PFSK-1 (cell line): ENCODE measurements at regions not wholly inside any gene's neighbourhood (a gene's known extent, or its start where the extent isn't known, plus 50 kb on each side); places are given as distances from the start of the nearest gene placed in this dataset.

Experiments used
- FOXP2 ChIP-seq: optimal IDR thresholded peaks from 2 replicates; pipeline ENCODE3; 2011; ENCODE audit warnings: borderline replicate concordance, control low read depth, inconsistent platforms; ENCODE audit not compliant: insufficient read depth; ENCODE audit errors: extremely low read length, extremely low read depth
- POLR2AphosphoS5 ChIP-seq: IDR thresholded peaks from 2 replicates; pipeline ENCODE4 v1.6.1; 2012; ENCODE audit warnings: low read depth, mild to moderate bottlenecking, control low read depth, low read length, moderate library complexity
- REST ChIP-seq, 2 experiments: IDR thresholded peaks; 2 replicates each; pipeline versions ENCODE4 v1.6.1 to v1.8.0; 2011 to 2012; ENCODE audit warnings: low read depth in 2 of 2, low read length in 2 of 2, control low read depth in 1 of 2, inconsistent platforms in 1 of 2, mild to moderate bottlenecking in 1 of 2, moderate library complexity in 1 of 2; ENCODE audit not compliant: insufficient read depth in 1 of 2
- SIN3A ChIP-seq: IDR thresholded peaks from 2 replicates; pipeline ENCODE4 v1.6.1; 2012; ENCODE audit warnings: mild to moderate bottlenecking, low read length, moderate library complexity, borderline replicate concordance; ENCODE audit not compliant: insufficient read depth
- TAF1 ChIP-seq: IDR thresholded peaks from 2 replicates; pipeline ENCODE4 v1.6.1; 2012; ENCODE audit warnings: low read length, control low read depth, borderline replicate concordance; ENCODE audit not compliant: insufficient read depth

DNA sequence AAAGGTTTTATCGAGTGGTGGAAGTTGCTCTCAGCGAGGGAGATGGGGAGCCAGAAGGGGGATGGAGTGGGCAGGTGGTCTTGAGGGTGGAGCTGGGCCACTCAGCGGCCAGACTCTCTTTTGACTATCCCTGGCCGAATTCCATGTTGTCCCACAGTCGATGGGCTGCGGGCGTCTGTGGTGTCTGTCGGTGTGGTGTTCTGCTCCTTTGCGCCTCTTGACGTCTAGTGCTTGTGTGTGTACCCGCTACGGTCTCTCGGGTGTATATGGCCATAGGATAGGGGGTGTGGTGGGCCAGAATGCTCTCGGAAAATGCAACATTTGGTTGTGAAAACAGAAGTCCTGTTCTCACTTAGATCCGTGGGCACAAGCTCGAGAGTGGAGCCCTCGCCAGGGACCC lies 297.0 kb downstream of the CGGBP1 start:
- TF ChIP-seq FOXP2 (no peak), REST (IDR thresholded peaks at IDR 0.05; ENCODE audit: insufficient read depth in 1 of 2, low read depth in 2 of 2, low read length in 2 of 2) (no peak), SIN3A (no peak), POLR2AphosphoS5 (no peak), TAF1 (no peak)

DNA sequence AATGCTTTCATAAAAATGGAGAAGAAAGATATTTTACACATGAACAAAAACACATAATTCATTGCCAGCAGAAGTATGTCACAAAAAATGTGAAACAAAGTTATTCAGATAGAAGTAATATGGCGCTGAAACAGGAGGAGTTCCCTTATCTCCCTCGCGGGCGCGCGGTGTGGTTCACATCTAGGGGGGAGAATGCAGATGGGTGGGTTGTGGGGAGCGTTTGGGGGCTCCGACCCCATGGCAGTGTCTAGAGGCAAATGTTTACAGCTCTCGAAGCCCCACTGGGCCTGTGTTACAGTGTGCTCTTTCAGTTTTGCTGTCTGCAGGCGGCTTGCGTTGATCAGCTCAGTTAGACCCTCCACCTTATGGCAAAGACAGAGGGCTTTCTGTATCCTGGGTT lies 297.5 kb downstream of the CGGBP1 start:
- TF ChIP-seq TAF1 = no peak
- no peak for TF ChIP-seq POLR2AphosphoS5
- TF ChIP-seq SIN3A = no peak
- TF ChIP-seq REST (IDR thresholded peaks at IDR 0.05; ENCODE audit: insufficient read depth in 1 of 2, low read depth in 2 of 2, low read length in 2 of 2) = no peak
- no peak for TF ChIP-seq FOXP2

- no peak for TF ChIP-seq FOXP2
- no peak for TF ChIP-seq POLR2AphosphoS5
- TF ChIP-seq SIN3A = no peak
- no peak for TF ChIP-seq TAF1
- no peak for TF ChIP-seq REST (IDR thresholded peaks at IDR 0.05; ENCODE audit: insufficient read depth in 1 of 2, low read depth in 2 of 2, low read length in 2 of 2)
Observed at GRCh38 chr3:87756616-87757015, 302.2 kb downstream of the CGGBP1 start.

DNA sequence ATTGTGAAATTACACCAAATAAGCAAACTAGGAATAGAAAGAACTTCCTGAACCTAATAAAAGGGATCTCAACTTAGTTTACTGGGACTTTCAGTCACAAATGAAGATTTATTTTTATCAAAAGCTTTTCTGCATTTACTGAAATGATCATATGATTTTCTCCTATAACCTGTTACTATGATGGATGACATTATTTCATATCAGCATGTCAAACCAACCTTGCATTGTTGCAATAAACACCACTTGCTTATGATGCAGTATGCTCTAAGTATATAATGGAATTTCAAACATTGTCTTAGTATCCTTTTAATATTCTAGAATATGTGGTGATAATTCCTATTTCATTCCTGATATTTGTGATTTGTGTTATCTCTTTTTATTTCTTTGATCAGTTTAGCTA lies 303.0 kb downstream of the CGGBP1 start:
- TF ChIP-seq SIN3A (no peak), FOXP2 (no peak), TAF1 (no peak), POLR2AphosphoS5 (no peak), REST (IDR thresholded peaks at IDR 0.05; ENCODE audit: insufficient read depth in 1 of 2, low read depth in 2 of 2, low read length in 2 of 2) (no peak)

DNA sequence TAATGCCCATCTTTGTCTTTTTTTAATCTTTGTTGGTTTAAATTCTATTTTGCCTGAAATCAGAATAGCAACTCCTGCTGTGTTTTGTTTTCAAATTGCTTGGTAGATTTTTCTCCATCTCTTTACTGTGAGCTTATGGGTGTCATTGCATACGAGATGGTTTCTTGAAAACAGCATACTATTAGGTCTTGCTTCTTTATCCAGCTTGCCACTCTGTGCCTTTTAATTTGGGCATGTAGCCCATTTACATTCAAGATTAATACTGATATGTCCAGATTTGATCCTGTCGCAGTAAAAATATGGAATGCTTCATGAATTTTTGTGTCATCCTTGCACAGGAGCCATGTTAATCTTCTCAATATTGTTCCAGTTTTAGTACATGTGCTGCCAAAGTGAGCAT lies 316.6 kb downstream of the CGGBP1 start:
- TF ChIP-seq TAF1 = no peak
- TF ChIP-seq POLR2AphosphoS5 = no peak
- TF ChIP-seq SIN3A = no peak
- no peak for TF ChIP-seq FOXP2
